T-helper 2 cell treated with Interferon-gamma antibody and Interleukin-4, amounts not matched to agents 100 ng/mL and 5 ng/mL, for 36 hours (primary cell): ENCODE measurements at regions not wholly inside any gene's neighbourhood (a gene's known extent, or its start where the extent isn't known, plus 50 kb on each side); places are given as distances from the start of the nearest gene placed in this dataset.

Experiments
- intact Hi-C: fragments of 100-400 bp; cut with micrococcal nuclease; formaldehyde crosslinking; loops from one replicate; pipeline ENCODE4 v1.15.1; 2023

DNA sequence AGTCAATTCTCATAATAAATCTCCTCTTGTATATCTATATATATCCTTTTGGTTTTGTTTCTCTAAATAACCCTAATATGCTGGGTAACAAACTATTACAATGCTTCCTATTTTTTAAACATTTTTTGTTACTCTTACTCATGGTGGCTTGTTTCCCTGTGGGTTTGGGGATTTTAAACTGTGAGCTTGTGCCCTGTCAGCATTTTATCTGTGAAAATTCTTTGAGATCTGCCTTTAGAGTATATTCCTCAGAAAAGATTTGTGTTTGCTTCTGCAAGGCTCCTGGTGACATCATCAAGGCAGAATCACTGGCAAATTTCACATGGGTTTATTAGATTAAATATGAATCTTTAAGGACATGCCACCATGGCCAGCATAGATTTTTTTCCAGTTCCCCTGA lies 273.6 kb downstream of the LRFN2 start:
- intact Hi-C loops, result no loop called here

GRCh38 chr6:40312213-40313015 lies 274.8 kb downstream of the LRFN2 start:
- intact Hi-C loops, result no loop called here

- intact Hi-C loops, result loop anchor here (5.0 kb wide), 2 partner anchors 326 to 961 kb away; no protein-coding TSS in a partner anchor
Measured at GRCh38 chr6:40308533-40309306, 278.4 kb downstream of the LRFN2 start.

GRCh38 chr6:40307712-40308111 lies 279.5 kb downstream of the LRFN2 start:
- intact Hi-C loops, result loop anchor here (5.0 kb wide), 2 partner anchors 325 to 960 kb away; no protein-coding TSS in a partner anchor

GRCh38 chr6:40302856-40303454 lies 284.2 kb downstream of the LRFN2 start:
- intact Hi-C loops, result no loop called here

- intact Hi-C loops, result no loop called here
Measured at GRCh38 chr6:40299681-40300080, 287.5 kb downstream of the LRFN2 start.

GRCh38 chr6:40298207-40298606 lies 289.0 kb downstream of the LRFN2 start:
- intact Hi-C loops, result no loop called here

DNA sequence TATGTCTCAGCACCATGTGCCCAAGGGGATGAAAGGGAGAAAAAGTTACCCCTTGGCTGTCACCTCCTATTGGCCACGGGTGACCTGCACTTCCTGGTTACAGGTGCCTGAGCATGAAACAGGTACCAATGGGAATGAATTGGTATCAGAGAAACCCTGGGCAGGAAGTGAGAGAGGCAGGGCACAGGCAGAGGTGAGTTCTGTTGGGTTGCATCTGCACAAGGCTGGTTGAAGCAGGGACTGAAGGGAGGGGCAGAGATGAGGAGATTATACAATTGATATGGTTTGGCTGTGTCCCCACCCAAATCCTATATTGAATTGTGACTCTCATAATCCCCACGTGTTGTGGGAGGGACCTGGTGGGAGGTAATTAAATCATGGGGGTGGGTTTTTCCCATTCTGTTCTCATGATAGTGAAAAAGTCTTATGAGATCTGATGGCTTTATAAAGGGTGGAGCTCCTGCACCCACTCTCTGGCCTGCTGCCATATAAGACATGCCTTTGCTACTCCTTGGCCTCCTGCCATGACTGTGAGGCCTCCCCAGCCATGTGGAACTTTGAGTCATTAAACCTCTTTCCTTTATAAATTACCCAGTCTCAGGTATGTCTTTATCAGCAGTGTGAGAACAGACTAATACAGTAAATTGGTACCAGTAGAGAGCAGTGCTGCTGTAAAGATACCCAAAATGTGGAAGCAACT lies 291.8 kb downstream of the LRFN2 start:
- intact Hi-C loops, result no loop called here

DNA sequence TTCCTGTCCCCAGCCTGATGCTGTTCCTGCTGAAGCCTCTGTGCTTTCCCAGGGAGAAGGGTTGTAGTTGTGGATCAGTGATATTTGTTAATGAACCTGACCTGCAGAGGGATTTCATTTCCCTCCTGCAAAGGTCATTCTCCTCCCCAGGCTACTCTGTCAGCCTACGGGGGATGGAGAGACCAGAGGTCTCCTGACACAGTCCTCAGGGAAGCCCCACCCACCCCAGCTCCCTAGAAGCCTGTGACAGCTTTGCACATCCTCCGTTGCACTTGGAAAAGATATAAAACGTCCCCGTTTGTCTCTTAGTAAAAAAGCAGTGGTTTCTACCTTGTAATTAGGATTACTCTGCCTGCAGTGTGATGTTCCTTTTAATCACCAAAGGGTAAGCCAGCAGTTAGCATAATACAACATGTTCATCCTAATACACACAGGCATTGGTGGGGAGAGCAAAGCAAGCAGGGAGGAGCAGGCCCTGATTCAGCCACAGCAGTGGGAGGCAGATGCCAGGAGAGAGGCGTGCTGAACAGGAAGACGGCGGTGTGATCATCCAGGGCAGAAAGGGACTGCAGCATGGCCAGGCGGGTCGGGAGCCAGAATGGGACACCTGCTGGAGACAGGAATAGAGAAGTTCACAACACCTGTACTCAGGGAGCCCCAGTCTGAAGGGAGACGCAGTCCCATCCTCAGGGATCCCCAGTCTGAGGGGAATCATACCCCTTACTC lies 293.5 kb downstream of the LRFN2 start:
- intact Hi-C loops, result no loop called here

DNA sequence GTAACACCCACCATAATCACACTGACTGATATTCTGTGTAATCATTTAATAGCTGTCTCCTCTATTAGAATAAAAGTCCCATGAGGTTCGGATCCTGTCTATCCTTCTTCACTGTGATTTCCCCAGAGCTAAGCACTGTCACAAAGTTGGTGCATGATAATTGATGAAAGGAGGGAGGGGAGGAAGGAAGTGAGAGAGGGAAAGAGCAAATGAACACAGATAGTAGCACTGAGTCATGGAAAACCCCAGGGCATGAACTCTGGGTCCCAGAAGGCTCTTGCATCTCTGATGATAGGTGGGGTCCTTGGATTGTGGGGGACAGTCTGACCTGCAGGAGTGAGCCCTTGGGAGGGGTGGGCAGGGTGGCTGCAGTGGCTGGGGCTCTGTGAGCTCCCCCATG lies 294.1 kb downstream of the LRFN2 start:
- intact Hi-C loops, result no loop called here

GRCh38 chr6:40290816-40291215 lies 296.3 kb downstream of the LRFN2 start:
- intact Hi-C loops, result no loop called here

- intact Hi-C loops, result no loop called here
Measured at GRCh38 chr6:40288919-40289318, 298.2 kb downstream of the LRFN2 start.

- intact Hi-C loops, result no loop called here
Measured at GRCh38 chr6:40287296-40287850, 299.8 kb downstream of the LRFN2 start.

DNA sequence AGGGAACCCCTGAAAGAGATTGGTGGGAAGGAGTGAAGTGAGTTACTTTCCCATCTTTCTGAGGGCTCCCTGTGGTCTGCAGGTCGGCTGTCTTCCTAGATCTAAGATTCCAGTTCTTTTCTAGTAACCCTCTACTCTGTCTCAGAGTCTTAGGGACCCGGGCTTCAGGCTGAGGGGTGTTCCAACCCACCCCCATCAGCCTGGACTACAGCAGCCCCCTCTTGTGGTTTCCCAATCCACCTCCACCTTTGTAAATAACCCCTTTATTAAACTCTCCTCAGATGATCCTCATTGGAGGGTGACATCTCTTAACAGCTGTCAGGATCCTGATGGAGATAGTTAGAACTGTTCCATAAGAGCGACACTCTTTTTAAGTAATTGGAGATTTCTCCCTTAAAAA lies 300.4 kb downstream of the LRFN2 start:
- intact Hi-C loops, result no loop called here

DNA sequence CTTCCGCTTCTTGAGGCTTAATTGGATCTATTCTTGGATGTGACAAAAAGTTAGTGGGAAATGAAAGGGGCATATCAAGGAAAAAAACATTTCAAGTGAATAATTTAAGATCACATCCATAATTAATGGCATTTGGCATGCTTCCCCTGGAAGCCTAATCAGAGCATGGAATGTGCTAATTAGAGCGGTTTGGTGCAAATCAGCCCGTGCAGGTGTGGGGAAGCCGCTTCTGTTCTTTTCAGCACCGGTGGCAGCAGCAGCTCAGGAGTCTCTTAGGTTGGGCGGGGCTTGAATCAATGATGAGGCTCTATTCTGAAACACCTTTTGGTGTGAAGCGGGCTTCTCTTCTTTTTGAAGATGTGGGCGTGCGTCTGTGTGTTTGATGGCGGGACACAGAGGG lies 301.2 kb downstream of the LRFN2 start:
- intact Hi-C loops, result no loop called here

DNA sequence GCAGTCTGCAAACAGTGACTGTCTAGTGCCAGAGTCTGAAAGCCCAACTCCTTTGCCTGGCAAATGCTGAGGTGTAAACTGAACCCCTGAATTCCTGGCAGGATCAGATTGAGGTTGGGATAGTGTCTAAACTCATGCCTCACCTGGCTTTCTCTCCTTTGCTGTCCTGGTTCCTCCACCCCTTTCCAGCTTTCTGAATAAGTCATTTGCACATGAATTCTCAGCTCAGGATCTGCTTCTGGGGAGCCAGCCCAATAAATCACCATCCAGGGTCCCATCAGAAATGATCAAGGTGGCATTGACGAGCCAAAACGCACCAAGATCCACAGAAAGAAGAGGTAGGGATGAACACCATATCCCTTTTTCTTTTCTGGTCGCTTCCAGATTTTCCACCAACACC lies 301.6 kb downstream of the LRFN2 start:
- intact Hi-C loops, result no loop called here

DNA sequence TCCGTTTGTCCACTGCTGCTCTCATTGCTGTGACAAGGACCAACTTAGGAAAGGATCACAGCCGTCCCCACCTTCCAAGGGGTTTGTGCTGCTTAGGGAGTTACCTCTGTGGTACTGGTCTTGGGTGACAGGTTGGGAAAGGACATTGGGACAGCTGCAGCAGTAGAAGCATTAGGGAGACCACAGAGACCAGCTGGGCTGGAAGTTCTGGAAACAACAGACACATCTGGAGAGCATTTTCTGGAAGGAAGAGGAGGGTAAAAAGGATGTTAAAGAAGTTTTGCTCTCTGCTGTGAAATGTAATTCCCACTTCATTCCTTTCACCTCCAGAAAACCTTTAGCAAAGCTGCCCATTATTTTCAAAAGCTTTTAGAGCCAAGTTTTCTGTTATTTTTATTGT lies 304.2 kb downstream of the LRFN2 start:
- intact Hi-C loops, result no loop called here

DNA sequence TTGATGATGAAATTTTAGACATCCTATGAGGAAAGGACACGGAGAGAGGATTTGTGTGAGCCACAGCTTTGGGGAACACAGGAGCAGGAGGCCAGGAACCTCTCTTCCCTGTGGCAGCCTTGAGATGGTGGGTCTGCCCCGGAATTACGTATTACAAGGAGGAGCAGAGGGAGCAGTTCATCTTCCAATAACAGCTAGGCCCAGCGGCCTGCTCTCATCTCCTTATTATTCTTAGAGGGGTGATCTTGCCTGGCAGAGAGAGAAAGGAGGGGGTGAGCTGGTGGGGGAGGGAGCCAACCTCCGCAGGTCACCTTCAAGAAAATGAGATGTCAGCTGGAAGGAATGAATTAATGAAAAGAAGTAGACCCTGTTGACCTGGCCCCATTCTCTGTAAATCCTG lies 305.8 kb downstream of the LRFN2 start:
- intact Hi-C loops, result no loop called here

- intact Hi-C loops, result no loop called here
Measured at GRCh38 chr6:40280231-40280630, 306.9 kb downstream of the LRFN2 start.

DNA sequence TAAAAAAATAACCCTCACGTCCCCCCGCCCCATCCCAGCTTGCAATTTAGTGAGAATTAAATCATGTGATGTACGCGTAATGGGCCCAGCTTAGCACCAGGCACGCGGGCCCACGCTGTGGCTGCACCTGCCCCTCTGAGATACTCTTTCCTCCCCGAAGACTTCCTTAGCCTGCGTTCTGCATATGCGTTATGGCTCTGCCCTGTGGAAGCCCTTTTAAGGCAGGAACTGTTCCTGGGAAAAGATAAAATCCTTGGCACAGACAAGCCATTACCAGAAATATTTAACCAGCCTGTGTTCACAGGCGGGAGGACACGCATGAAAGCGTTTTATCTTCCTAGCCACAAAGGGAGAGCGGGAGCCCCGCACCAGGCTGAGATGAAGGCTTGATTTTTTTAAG lies 311.0 kb downstream of the LRFN2 start:
- intact Hi-C loops, result no loop called here

DNA sequence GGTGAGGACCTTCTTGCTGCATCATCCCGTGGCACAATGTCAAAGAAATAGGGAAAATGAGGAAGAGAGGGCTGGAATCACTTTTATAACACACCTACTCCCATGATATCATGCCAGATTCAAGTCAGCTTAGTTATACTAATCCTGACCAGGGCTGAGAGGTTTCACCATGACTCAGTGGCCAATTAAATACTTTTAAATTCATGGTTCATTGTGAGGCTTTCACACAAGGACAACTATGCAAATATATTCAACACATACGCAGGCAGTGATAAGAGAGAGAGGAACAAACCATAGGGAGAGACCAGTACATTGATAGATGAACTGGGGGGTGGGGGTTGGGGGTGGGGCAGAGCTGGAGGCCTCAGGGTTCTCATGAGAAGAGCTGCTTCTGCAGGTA lies 313.1 kb downstream of the LRFN2 start:
- intact Hi-C loops, result no loop called here
